ENCODE measurements at regions not wholly inside any gene's neighbourhood (a gene's known extent, or its start where the extent isn't known, plus 50 kb on each side); places are given as distances from the start of the nearest gene placed in this dataset.

DNA sequence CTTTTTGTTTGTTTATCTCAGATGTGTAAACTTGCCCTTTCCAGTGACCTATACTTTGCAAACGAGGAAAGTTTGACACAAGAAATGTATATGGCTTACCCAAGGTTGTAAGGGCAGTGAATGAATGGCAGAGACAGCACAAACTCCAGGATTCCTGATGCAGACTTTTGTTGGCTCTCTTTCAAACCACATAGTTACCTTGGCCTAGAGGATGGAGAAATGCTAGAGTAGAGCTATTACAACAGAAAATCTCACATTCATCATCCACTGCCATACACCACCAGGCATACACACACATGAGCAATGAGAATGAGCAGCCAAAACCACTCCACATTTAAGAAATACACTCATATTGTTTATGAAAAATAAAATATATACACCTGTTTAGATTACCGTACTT is 387.0 kb downstream of the TLR4 start:
- TF ChIP-seq ZNF70 (CRISPR knock-in tag; IDR thresholded peaks at IDR 0.05) (no peak), TOX (CRISPR knock-in tag; IDR thresholded peaks at IDR 0.05; ENCODE audit: borderline replicate concordance) (no peak), GLIS3 (CRISPR knock-in tag; IDR thresholded peaks at IDR 0.05) (no peak), ZFP3 (CRISPR knock-in tag; IDR thresholded peaks at IDR 0.05) (no peak), SNAI2 (CRISPR knock-in tag; IDR thresholded peaks at IDR 0.05) (no peak), RARB (CRISPR knock-in tag; IDR thresholded peaks at IDR 0.05) (no peak), ZNF8 (CRISPR knock-in tag; IDR thresholded peaks at IDR 0.05) (no peak), TCF4 (CRISPR knock-in tag; IDR thresholded peaks at IDR 0.05; ENCODE audit: borderline replicate concordance) (no peak), ESRRG (CRISPR knock-in tag; IDR thresholded peaks at IDR 0.05) (no peak), ARNTL (CRISPR knock-in tag; IDR thresholded peaks at IDR 0.05; ENCODE audit: borderline replicate concordance, low read depth) (no peak)
- TF ChIP-seq, protein P1, sequence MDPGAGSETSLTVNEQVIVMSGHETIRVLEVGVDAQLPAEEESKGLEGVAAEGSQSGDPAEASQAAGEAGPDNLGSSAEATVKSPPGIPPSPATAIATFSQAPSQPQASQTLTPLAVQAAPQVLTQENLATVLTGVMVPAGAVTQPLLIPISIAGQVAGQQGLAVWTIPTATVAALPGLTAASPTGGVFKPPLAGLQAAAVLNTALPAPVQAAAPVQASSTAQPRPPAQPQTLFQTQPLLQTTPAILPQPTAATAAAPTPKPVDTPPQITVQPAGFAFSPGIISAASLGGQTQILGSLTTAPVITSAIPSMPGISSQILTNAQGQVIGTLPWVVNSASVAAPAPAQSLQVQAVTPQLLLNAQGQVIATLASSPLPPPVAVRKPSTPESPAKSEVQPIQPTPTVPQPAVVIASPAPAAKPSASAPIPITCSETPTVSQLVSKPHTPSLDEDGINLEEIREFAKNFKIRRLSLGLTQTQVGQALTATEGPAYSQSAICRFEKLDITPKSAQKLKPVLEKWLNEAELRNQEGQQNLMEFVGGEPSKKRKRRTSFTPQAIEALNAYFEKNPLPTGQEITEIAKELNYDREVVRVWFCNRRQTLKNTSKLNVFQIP (CRISPR knock-in tag; IDR thresholded peaks at IDR 0.05; ENCODE audit: borderline replicate concordance, low read depth): no peak
- TF ChIP-seq, protein P2, sequence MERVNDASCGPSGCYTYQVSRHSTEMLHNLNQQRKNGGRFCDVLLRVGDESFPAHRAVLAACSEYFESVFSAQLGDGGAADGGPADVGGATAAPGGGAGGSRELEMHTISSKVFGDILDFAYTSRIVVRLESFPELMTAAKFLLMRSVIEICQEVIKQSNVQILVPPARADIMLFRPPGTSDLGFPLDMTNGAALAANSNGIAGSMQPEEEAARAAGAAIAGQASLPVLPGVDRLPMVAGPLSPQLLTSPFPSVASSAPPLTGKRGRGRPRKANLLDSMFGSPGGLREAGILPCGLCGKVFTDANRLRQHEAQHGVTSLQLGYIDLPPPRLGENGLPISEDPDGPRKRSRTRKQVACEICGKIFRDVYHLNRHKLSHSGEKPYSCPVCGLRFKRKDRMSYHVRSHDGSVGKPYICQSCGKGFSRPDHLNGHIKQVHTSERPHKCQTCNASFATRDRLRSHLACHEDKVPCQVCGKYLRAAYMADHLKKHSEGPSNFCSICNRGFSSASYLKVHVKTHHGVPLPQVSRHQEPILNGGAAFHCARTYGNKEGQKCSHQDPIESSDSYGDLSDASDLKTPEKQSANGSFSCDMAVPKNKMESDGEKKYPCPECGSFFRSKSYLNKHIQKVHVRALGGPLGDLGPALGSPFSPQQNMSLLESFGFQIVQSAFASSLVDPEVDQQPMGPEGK (CRISPR knock-in tag; IDR thresholded peaks at IDR 0.05; ENCODE audit: borderline replicate concordance): no peak
- TF ChIP-seq, protein P3, sequence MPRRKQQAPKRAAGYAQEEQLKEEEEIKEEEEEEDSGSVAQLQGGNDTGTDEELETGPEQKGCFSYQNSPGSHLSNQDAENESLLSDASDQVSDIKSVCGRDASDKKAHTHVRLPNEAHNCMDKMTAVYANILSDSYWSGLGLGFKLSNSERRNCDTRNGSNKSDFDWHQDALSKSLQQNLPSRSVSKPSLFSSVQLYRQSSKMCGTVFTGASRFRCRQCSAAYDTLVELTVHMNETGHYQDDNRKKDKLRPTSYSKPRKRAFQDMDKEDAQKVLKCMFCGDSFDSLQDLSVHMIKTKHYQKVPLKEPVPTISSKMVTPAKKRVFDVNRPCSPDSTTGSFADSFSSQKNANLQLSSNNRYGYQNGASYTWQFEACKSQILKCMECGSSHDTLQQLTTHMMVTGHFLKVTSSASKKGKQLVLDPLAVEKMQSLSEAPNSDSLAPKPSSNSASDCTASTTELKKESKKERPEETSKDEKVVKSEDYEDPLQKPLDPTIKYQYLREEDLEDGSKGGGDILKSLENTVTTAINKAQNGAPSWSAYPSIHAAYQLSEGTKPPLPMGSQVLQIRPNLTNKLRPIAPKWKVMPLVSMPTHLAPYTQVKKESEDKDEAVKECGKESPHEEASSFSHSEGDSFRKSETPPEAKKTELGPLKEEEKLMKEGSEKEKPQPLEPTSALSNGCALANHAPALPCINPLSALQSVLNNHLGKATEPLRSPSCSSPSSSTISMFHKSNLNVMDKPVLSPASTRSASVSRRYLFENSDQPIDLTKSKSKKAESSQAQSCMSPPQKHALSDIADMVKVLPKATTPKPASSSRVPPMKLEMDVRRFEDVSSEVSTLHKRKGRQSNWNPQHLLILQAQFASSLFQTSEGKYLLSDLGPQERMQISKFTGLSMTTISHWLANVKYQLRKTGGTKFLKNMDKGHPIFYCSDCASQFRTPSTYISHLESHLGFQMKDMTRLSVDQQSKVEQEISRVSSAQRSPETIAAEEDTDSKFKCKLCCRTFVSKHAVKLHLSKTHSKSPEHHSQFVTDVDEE (CRISPR knock-in tag; IDR thresholded peaks at IDR 0.05): no peak
- TF ChIP-seq, protein P4, sequence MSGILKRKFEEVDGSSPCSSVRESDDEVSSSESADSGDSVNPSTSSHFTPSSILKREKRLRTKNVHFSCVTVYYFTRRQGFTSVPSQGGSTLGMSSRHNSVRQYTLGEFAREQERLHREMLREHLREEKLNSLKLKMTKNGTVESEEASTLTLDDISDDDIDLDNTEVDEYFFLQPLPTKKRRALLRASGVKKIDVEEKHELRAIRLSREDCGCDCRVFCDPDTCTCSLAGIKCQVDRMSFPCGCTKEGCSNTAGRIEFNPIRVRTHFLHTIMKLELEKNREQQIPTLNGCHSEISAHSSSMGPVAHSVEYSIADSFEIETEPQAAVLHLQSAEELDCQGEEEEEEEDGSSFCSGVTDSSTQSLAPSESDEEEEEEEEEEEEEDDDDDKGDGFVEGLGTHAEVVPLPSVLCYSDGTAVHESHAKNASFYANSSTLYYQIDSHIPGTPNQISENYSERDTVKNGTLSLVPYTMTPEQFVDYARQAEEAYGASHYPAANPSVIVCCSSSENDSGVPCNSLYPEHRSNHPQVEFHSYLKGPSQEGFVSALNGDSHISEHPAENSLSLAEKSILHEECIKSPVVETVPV (CRISPR knock-in tag; IDR thresholded peaks at IDR 0.05): no peak
